ENCODE measurements at regions not wholly inside any gene's neighbourhood (a gene's known extent, or its start where the extent isn't known, plus 50 kb on each side); places are given as distances from the start of the nearest gene placed in this dataset.
"Not testable (repeated sequence)": the region's sequence is repeated elsewhere in the genome, so short reads cannot be mapped to it uniquely, and the experiment has no call there.

- not testable (repeated sequence) for TF ChIP-seq CTCF (conservative IDR thresholded peaks at IDR 0.05; ENCODE audit: low read length); EZH2phosphoT487 (IDR thresholded peaks at IDR 0.05; ENCODE audit: borderline replicate concordance)
Observed at GRCh38 chr2:43063096-43063495, 163.3 kb downstream of the ZFP36L2 start.

Data from Loucy (cell line).